OCI-LY7 (cell line): ENCODE measurements at regions not wholly inside any gene's neighbourhood (a gene's known extent, or its start where the extent isn't known, plus 50 kb on each side); places are given as distances from the start of the nearest gene placed in this dataset.

Experiments
- EZH2phosphoT487 ChIP-seq: fragments of 200-600 bp; sonication (generic); IDR thresholded peaks from 2 replicates; pipeline ENCODE4 v1.6.1; 2018; ENCODE audit warnings: low read depth, borderline replicate concordance, mild to moderate bottlenecking, mixed run types, antibody characterized with exemption, low read length, moderate library complexity, mixed read lengths
- TF ChIP-seq, protein P1 (sequence below): fragments of 200-600 bp; sonication (generic); conservative IDR thresholded peaks from 2 replicates; pipeline ENCODE4 v1.5.1; 2014; ENCODE audit warnings: mild to moderate bottlenecking, antibody characterized with exemption, low read length, moderate library complexity, mixed read lengths

GRCh38 chr2:67083951-67084350, 313.2 kb upstream of the ETAA1 start:
- TF ChIP-seq, protein P1, sequence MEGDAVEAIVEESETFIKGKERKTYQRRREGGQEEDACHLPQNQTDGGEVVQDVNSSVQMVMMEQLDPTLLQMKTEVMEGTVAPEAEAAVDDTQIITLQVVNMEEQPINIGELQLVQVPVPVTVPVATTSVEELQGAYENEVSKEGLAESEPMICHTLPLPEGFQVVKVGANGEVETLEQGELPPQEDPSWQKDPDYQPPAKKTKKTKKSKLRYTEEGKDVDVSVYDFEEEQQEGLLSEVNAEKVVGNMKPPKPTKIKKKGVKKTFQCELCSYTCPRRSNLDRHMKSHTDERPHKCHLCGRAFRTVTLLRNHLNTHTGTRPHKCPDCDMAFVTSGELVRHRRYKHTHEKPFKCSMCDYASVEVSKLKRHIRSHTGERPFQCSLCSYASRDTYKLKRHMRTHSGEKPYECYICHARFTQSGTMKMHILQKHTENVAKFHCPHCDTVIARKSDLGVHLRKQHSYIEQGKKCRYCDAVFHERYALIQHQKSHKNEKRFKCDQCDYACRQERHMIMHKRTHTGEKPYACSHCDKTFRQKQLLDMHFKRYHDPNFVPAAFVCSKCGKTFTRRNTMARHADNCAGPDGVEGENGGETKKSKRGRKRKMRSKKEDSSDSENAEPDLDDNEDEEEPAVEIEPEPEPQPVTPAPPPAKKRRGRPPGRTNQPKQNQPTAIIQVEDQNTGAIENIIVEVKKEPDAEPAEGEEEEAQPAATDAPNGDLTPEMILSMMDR: no peak
- no peak for TF ChIP-seq EZH2phosphoT487
